Ishikawa (cell line): ENCODE measurements at regions not wholly inside any gene's neighbourhood (a gene's known extent, or its start where the extent isn't known, plus 50 kb on each side); places are given as distances from the start of the nearest gene placed in this dataset.

Experiments used
- CREB1 ChIP-seq: IDR thresholded peaks from 2 replicates; pipeline ENCODE4 v1.6.1; 2012; ENCODE audit warnings: low read depth
- EP300 ChIP-seq: IDR thresholded peaks from 2 replicates; pipeline ENCODE4 v1.6.1; 2012; ENCODE audit warnings: borderline replicate concordance
- RAD21 ChIP-seq: IDR thresholded peaks from 2 replicates; pipeline ENCODE4 v1.6.1; 2012; ENCODE audit warnings: low read depth
- REST ChIP-seq: IDR thresholded peaks from 2 replicates; pipeline ENCODE4 v1.6.1; 2012; ENCODE audit warnings: low read depth, mild to moderate bottlenecking
- TAF1 ChIP-seq: IDR thresholded peaks from 2 replicates; pipeline ENCODE4 v1.6.1; 2012; ENCODE audit warnings: low read depth, mild to moderate bottlenecking

- TF ChIP-seq CREB1 = no peak
- no peak for TF ChIP-seq TAF1
- no peak for TF ChIP-seq RAD21
- no peak for TF ChIP-seq EP300
- TF ChIP-seq REST = no peak
These were observed 508.4 kb upstream of the GJE1 start for GRCh38 chr6:141624301-141624700.
